H9 (cell line): ENCODE measurements at regions not wholly inside any gene's neighbourhood (a gene's known extent, or its start where the extent isn't known, plus 50 kb on each side); places are given as distances from the start of the nearest gene placed in this dataset.

Experiments
- DNase-seq: peaks from one replicate; pipeline ENCODE4 v3.0.0-alpha.2; 2017
- H2AFZ ChIP-seq: one replicate; pipeline ENCODE4 v1.6.1; 2013; ENCODE audit warnings: mild to moderate bottlenecking, low read length, control low read depth, moderate library complexity
- H2AK5ac ChIP-seq: 2 replicates; pipeline ENCODE4 v1.6.1; 2013; ENCODE audit warnings: low read length, control low read depth, mixed read lengths; ENCODE audit not compliant: insufficient read length
- H2BK120ac ChIP-seq: one replicate; pipeline ENCODE4 v1.6.1; 2013; ENCODE audit warnings: low read depth, mild to moderate bottlenecking, low read length, control low read depth, inconsistent platforms; ENCODE audit not compliant: poor library complexity, severe bottlenecking
- H2BK12ac ChIP-seq: 2 replicates; pipeline ENCODE4 v1.6.1; 2013; ENCODE audit warnings: low read length, control low read depth, mixed read lengths, low read depth; ENCODE audit not compliant: insufficient read length
- H2BK15ac ChIP-seq: 2 replicates; pipeline ENCODE4 v1.6.1; 2013; ENCODE audit warnings: low read depth, low read length, control low read depth
- H2BK20ac ChIP-seq: one replicate; pipeline ENCODE4 v1.6.1; 2013; ENCODE audit warnings: low read depth, mild to moderate bottlenecking, low read length, control low read depth, inconsistent platforms; ENCODE audit not compliant: poor library complexity, severe bottlenecking
- H2BK5ac ChIP-seq: 2 replicates; pipeline ENCODE4 v1.6.1; 2013; ENCODE audit warnings: low read length, control low read depth, mixed read lengths; ENCODE audit not compliant: insufficient read length
- H3K14ac ChIP-seq: 2 replicates; pipeline ENCODE4 v1.6.1; 2013; ENCODE audit warnings: low read length, control low read depth; ENCODE audit not compliant: insufficient read depth
- H3K18ac ChIP-seq: 2 replicates; pipeline ENCODE4 v1.6.1; 2013; ENCODE audit warnings: low read depth, mild to moderate bottlenecking, mixed read lengths, low read length, control low read depth; ENCODE audit not compliant: insufficient read length
- H3K23ac ChIP-seq: 2 replicates; pipeline ENCODE4 v1.6.1; 2013; ENCODE audit warnings: low read length, control low read depth, mixed read lengths, low read depth; ENCODE audit not compliant: insufficient read length
- H3K23me2 ChIP-seq: 2 replicates; pipeline ENCODE4 v1.6.1; 2013; ENCODE audit warnings: low read depth, mild to moderate bottlenecking, mixed read lengths, low read length, control low read depth; ENCODE audit not compliant: insufficient read length, poor library complexity, severe bottlenecking
- H3K27ac ChIP-seq: 2 replicates; pipeline ENCODE4 v1.5.1; 2013; ENCODE audit warnings: low read length, control low read depth, mixed read lengths, low read depth; ENCODE audit not compliant: insufficient read length
- H3K27me3 ChIP-seq: 2 replicates; pipeline ENCODE4 v1.6.1; 2013; ENCODE audit warnings: low read length, control low read depth, inconsistent platforms; ENCODE audit not compliant: insufficient read depth
- H3K4ac ChIP-seq: 2 replicates; pipeline ENCODE4 v1.6.1; 2013; ENCODE audit warnings: low read depth, mild to moderate bottlenecking, control low read depth, inconsistent platforms, low read length, moderate library complexity
- H3K4me1 ChIP-seq: 2 replicates; pipeline ENCODE4 v1.6.1; 2013; ENCODE audit warnings: low read length, control low read depth, inconsistent platforms; ENCODE audit not compliant: insufficient read depth
- H3K4me2 ChIP-seq: 2 replicates; pipeline ENCODE4 v1.6.1; 2013; ENCODE audit warnings: low read length, control low read depth, mixed read lengths; ENCODE audit not compliant: insufficient read length, insufficient read depth
- H3K56ac ChIP-seq: 2 replicates; pipeline ENCODE4 v1.6.1; 2013; ENCODE audit warnings: low read depth, mild to moderate bottlenecking, mixed read lengths, low read length, control low read depth; ENCODE audit not compliant: insufficient read length
- H3K79me1 ChIP-seq: 2 replicates; pipeline ENCODE4 v1.6.1; 2013; ENCODE audit warnings: low read depth, mild to moderate bottlenecking, moderate library complexity, low read length, control low read depth, inconsistent platforms; ENCODE audit not compliant: insufficient read depth, poor library complexity, severe bottlenecking
- H3K79me2 ChIP-seq: 2 replicates; pipeline ENCODE4 v1.6.1; 2013; ENCODE audit warnings: low read length, control low read depth, inconsistent platforms; ENCODE audit not compliant: insufficient read depth
- H3K9ac ChIP-seq: 2 replicates; pipeline ENCODE4 v1.6.1; 2013; ENCODE audit warnings: low read length, control low read depth, mixed read lengths; ENCODE audit not compliant: insufficient read length; ENCODE audit errors: extremely low read depth
- H3K9me3 ChIP-seq: one replicate; pipeline ENCODE4 v1.6.1; 2013; ENCODE audit warnings: low read depth, low read length, inconsistent platforms; ENCODE audit not compliant: control insufficient read depth
- H3T11ph ChIP-seq: one replicate; pipeline ENCODE4 v1.6.1; 2013; ENCODE audit warnings: mild to moderate bottlenecking, low read length, control low read depth, inconsistent platforms
- H4K20me1 ChIP-seq: one replicate; pipeline ENCODE4 v1.6.1; 2013; ENCODE audit not compliant: control insufficient read depth, insufficient read length, insufficient read depth
- H4K5ac ChIP-seq: 2 replicates; pipeline ENCODE4 v1.6.1; 2013; ENCODE audit warnings: low read depth, mild to moderate bottlenecking, mixed read lengths, low read length, control low read depth; ENCODE audit not compliant: insufficient read length
- H4K8ac ChIP-seq: replicated peaks from 2 replicates; pipeline ENCODE4 v1.6.1; 2013; ENCODE audit warnings: low read length, control low read depth, mixed read lengths, low read depth; ENCODE audit not compliant: insufficient read length
- H4K91ac ChIP-seq: 2 replicates; pipeline ENCODE4 v1.6.1; 2013; ENCODE audit warnings: low read depth, mild to moderate bottlenecking, moderate library complexity, mixed read lengths, low read length, control low read depth; ENCODE audit not compliant: insufficient read length
- H3K27ac Mint-ChIP-seq, 3 experiments: 2 replicates in 2 of 3; 3 replicates in 1 of 3; pipeline ENCODE4 v1.8.0; 2020 to 2021; ENCODE audit warnings: mixed read lengths in 3 of 3, mild to moderate bottlenecking in 1 of 3, moderate library complexity in 1 of 3
- H3K27me3 Mint-ChIP-seq: 2 replicates; pipeline ENCODE4 v1.8.0; 2021; ENCODE audit warnings: low read depth, mild to moderate bottlenecking, moderate library complexity, mixed read lengths
- H3K36me3 Mint-ChIP-seq, 3 experiments: 2 replicates in 2 of 3; 3 replicates in 1 of 3; pipeline ENCODE4 v1.8.0; 2020 to 2021; ENCODE audit warnings: low read depth in 3 of 3, mixed read lengths in 3 of 3; ENCODE audit not compliant: insufficient read depth in 1 of 3
- H3K4me1 Mint-ChIP-seq, 2 experiments: 2 replicates each; pipeline ENCODE4 v1.8.0; 2020; ENCODE audit warnings: mixed read lengths in 2 of 2
- H3K4me3 Mint-ChIP-seq, 2 experiments: 2 replicates in 1 of 2; 3 replicates in 1 of 2; pipeline ENCODE4 v1.8.0; 2020 to 2021; ENCODE audit warnings: mild to moderate bottlenecking in 2 of 2, mixed read lengths in 2 of 2, moderate library complexity in 1 of 2
- H3K9me3 Mint-ChIP-seq, 2 experiments: 2 replicates in 1 of 2; 3 replicates in 1 of 2; pipeline ENCODE4 v1.8.0; 2020; ENCODE audit warnings: mild to moderate bottlenecking in 2 of 2, mixed read lengths in 2 of 2, moderate library complexity in 1 of 2
- WGBS: extraction: QIAGEN DNeasy Blood & Tissue Kit; methylation state at CpG from one replicate; pipeline ENCODE4 v1.1.7; 2013; ENCODE audit warnings: missing lambda C conversion rate, low lambda C conversion rate, mixed read lengths; ENCODE audit not compliant: insufficient read length; ENCODE audit errors: extremely low coverage; 5-methylcytosine and 5-hydroxymethylcytosine counted together
- TF ChIP-seq, protein P1 (sequence below): fragments of 200-600 bp; sonication (generic); conservative IDR thresholded peaks from 3 replicates; pipeline ENCODE4 v1.8.0; 2021; ENCODE audit warnings: antibody characterized with exemption, mild to moderate bottlenecking

DNA sequence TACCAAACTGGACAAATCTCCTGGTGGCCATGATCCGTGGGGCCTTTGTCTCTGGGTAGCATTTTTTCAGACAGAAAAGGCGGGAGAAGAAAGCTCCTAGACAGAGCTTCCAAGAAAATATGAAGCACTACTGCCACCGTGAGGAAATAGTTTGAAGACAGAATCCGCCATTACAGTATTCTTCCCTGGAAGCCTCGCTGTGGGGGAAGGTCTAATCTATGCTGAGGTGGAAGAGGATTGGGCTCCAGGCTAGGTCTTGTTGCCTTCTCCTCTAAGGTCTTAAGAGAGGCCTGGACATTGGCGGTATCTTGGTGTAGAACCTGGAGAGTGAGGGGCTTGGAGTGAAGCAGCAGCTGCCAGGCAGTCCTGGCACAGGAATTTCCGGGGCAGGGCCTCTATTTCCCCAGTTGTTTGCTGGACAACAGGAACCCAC, 218.9 kb downstream of the OR13H1 start:
- no peak for DNase-seq

More for the DNA sequence above, 218.9 kb downstream of the OR13H1 start:
- H3K4ac ChIP-seq: no peak overlapping the region
- Mint-ChIP-seq H3K36me3 (peaks cover 83 to 97% (median 94%) of the 10 kb centered on the region in 3 experiments), H3K27me3 (no peaks in the 10 kb centered on the region; the same call in 1 of the 2 replicates), H3K9me3 (peaks cover 4% of the 10 kb centered on the region in 2 experiments; a peak in 2 of 5 replicates), H3K27ac (peak overlapping the region in 1 of 3 experiments; percentile 26; a peak in 1 of 7 replicates), H3K4me1 (peaks cover 4 to 8% of the 10 kb centered on the region in 2 experiments; a peak in 3 of 4 replicates), H3K4me3 (no peak overlapping the region)
- H2AK5ac ChIP-seq: no peak overlapping the region
- no peak overlapping the region for H4K5ac ChIP-seq
- H2AFZ ChIP-seq: no peak overlapping the region
- H2BK15ac ChIP-seq: no peak overlapping the region
- H3K79me1 ChIP-seq: no peaks in the 10 kb centered on the region
- no peak overlapping the region for H2BK5ac ChIP-seq
- no peak overlapping the region for H3K14ac ChIP-seq
- no peak overlapping the region for H3K23ac ChIP-seq
- no peak overlapping the region for H4K8ac ChIP-seq
- no peak overlapping the region for H3K56ac ChIP-seq
- no peaks in the 10 kb centered on the region for H3K23me2 ChIP-seq
- H3K18ac ChIP-seq: no peak overlapping the region
- H3K27me3 ChIP-seq: no peaks in the 10 kb centered on the region
- no peak overlapping the region for H2BK12ac ChIP-seq
- H4K91ac ChIP-seq: no peak overlapping the region
- H3T11ph ChIP-seq: no peak overlapping the region
- no peak overlapping the region for H2BK20ac ChIP-seq
- no peak overlapping the region for H3K27ac ChIP-seq
- no peaks in the 10 kb centered on the region for H3K79me2 ChIP-seq
- TF ChIP-seq, protein P1, sequence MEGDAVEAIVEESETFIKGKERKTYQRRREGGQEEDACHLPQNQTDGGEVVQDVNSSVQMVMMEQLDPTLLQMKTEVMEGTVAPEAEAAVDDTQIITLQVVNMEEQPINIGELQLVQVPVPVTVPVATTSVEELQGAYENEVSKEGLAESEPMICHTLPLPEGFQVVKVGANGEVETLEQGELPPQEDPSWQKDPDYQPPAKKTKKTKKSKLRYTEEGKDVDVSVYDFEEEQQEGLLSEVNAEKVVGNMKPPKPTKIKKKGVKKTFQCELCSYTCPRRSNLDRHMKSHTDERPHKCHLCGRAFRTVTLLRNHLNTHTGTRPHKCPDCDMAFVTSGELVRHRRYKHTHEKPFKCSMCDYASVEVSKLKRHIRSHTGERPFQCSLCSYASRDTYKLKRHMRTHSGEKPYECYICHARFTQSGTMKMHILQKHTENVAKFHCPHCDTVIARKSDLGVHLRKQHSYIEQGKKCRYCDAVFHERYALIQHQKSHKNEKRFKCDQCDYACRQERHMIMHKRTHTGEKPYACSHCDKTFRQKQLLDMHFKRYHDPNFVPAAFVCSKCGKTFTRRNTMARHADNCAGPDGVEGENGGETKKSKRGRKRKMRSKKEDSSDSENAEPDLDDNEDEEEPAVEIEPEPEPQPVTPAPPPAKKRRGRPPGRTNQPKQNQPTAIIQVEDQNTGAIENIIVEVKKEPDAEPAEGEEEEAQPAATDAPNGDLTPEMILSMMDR: no peak
- H3K4me2 ChIP-seq: no peak overlapping the region
- no peaks in the 10 kb centered on the region for H3K9me3 ChIP-seq
- no peak overlapping the region for H3K9ac ChIP-seq
- no CpG with 5 or more reads among the region's 7 CpGs for WGBS
- no peaks in the 10 kb centered on the region for H4K20me1 ChIP-seq
- no peaks in the 10 kb centered on the region for H3K4me1 ChIP-seq
- no peak overlapping the region for H2BK120ac ChIP-seq
